ENCODE measurements at regions not wholly inside any gene's neighbourhood (a gene's known extent, or its start where the extent isn't known, plus 50 kb on each side); places are given as distances from the start of the nearest gene placed in this dataset.

DNA sequence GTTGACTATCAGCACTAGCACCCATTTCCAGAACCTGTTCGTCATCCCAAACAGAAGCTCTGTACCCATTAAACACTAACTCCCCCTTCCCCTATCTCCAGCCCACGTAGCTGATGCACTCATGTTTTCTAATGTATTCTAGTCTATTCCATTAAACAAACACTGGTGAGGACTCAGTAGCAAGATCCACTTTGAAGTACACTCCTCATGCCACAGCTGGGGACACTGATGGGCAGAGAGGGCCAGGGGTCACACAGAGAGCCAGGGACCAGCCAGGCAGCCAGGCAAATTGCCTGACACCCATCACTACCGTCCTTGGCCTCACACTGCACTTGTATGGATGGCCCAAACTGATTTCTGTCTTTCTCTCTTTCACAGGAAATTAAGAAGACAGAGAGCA, 269.9 kb upstream of the DIO3 start:
- no peak for TF ChIP-seq CTCF (IDR thresholded peaks at IDR 0.05)
- no peak for TF ChIP-seq EP300 (IDR thresholded peaks at IDR 0.05)
